ENCODE measurements at regions not wholly inside any gene's neighbourhood (a gene's known extent, or its start where the extent isn't known, plus 50 kb on each side); places are given as distances from the start of the nearest gene placed in this dataset.
"Not testable (repeated sequence)": the region's sequence is repeated elsewhere in the genome, so short reads cannot be mapped to it uniquely, and the experiment has no call there.

DNA sequence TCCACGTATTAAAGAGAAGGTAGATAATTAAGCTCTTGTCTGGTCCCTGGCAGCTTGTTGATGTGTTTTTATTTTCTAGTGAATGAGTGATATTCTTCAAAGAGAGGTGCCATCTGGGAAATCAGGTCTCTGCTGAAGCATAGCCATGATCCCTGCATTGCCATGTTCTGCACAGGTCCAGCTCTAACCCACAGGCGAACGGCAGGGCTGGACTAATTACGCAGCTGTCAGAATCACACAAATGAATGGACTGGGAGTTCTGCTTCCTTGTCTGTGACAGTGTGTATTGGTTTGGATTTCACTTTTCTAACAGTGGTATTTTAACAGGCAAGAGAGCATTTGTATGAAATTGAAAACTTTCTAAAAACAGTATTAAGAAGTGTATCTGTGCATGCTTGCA is 235.6 kb downstream of the FAT3 start:
- in situ Hi-C loops (cut with HindIII; ENCODE audit: low sequenced_read_pairs): no loop called here
- no peak for DNase-seq (ENCODE audit: low read depth)
- no peak overlapping the region for H3K4me3 ChIP-seq (ENCODE audit: low read depth, low read length)
- TF ChIP-seq, protein P1, sequence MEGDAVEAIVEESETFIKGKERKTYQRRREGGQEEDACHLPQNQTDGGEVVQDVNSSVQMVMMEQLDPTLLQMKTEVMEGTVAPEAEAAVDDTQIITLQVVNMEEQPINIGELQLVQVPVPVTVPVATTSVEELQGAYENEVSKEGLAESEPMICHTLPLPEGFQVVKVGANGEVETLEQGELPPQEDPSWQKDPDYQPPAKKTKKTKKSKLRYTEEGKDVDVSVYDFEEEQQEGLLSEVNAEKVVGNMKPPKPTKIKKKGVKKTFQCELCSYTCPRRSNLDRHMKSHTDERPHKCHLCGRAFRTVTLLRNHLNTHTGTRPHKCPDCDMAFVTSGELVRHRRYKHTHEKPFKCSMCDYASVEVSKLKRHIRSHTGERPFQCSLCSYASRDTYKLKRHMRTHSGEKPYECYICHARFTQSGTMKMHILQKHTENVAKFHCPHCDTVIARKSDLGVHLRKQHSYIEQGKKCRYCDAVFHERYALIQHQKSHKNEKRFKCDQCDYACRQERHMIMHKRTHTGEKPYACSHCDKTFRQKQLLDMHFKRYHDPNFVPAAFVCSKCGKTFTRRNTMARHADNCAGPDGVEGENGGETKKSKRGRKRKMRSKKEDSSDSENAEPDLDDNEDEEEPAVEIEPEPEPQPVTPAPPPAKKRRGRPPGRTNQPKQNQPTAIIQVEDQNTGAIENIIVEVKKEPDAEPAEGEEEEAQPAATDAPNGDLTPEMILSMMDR (IDR thresholded peaks at IDR 0.05; ENCODE audit: low read depth, low read length, missing control alignments): no peak

- in situ Hi-C loops (cut with HindIII; ENCODE audit: low sequenced_read_pairs): no loop called here
- DNase-seq (ENCODE audit: low read depth): no peak
- H3K4me3 ChIP-seq (ENCODE audit: low read depth, low read length): no peak overlapping the region
- TF ChIP-seq, protein P1 (IDR thresholded peaks at IDR 0.05; ENCODE audit: low read depth, low read length, missing control alignments): no peak
Observed at GRCh38 chr11:92461447-92461846, 236.8 kb downstream of the FAT3 start.

GRCh38 chr11:92462821-92463220 is 238.2 kb downstream of the FAT3 start:
- no peak overlapping the region for H3K4me3 ChIP-seq (ENCODE audit: low read depth, low read length)
- no peak for DNase-seq (ENCODE audit: low read depth)
- TF ChIP-seq, protein P1 (IDR thresholded peaks at IDR 0.05; ENCODE audit: low read depth, low read length, missing control alignments): no peak
- in situ Hi-C loops (cut with HindIII; ENCODE audit: low sequenced_read_pairs): no loop called here

- H3K4me3 ChIP-seq (ENCODE audit: low read depth, low read length): no peak overlapping the region
- in situ Hi-C loops (cut with HindIII; ENCODE audit: low sequenced_read_pairs): no loop called here
- TF ChIP-seq, protein P1 (IDR thresholded peaks at IDR 0.05; ENCODE audit: low read depth, low read length, missing control alignments): no peak
- no peak for DNase-seq (ENCODE audit: low read depth)
Observed at GRCh38 chr11:92464822-92465221, 240.2 kb downstream of the FAT3 start.

- DNase-seq (ENCODE audit: low read depth); in situ Hi-C loops (cut with HindIII; ENCODE audit: low sequenced_read_pairs); H3K4me3 ChIP-seq (ENCODE audit: low read depth, low read length): not testable (repeated sequence)
Observed at GRCh38 chr11:92465410-92465809, 240.8 kb downstream of the FAT3 start.

GRCh38 chr11:92473736-92474135 is 249.1 kb downstream of the FAT3 start:
- TF ChIP-seq, protein P1 (IDR thresholded peaks at IDR 0.05; ENCODE audit: low read depth, low read length, missing control alignments): no peak
- no peak for DNase-seq (ENCODE audit: low read depth)
- no peak overlapping the region for H3K4me3 ChIP-seq (ENCODE audit: low read depth, low read length)
- in situ Hi-C loops (cut with HindIII; ENCODE audit: low sequenced_read_pairs): no loop called here

GRCh38 chr11:92475316-92475715 is 250.7 kb downstream of the FAT3 start:
- H3K4me3 ChIP-seq (ENCODE audit: low read depth, low read length): no peak overlapping the region
- DNase-seq (ENCODE audit: low read depth): no peak
- in situ Hi-C loops (cut with HindIII; ENCODE audit: low sequenced_read_pairs): no loop called here
- TF ChIP-seq, protein P1 (IDR thresholded peaks at IDR 0.05; ENCODE audit: low read depth, low read length, missing control alignments): no peak
